ENCODE measurements at regions not wholly inside any gene's neighbourhood (a gene's known extent, or its start where the extent isn't known, plus 50 kb on each side); places are given as distances from the start of the nearest gene placed in this dataset.
A peak's percentile ranks its signal among the peaks of the same experiment; 100 is the strongest.

DNA sequence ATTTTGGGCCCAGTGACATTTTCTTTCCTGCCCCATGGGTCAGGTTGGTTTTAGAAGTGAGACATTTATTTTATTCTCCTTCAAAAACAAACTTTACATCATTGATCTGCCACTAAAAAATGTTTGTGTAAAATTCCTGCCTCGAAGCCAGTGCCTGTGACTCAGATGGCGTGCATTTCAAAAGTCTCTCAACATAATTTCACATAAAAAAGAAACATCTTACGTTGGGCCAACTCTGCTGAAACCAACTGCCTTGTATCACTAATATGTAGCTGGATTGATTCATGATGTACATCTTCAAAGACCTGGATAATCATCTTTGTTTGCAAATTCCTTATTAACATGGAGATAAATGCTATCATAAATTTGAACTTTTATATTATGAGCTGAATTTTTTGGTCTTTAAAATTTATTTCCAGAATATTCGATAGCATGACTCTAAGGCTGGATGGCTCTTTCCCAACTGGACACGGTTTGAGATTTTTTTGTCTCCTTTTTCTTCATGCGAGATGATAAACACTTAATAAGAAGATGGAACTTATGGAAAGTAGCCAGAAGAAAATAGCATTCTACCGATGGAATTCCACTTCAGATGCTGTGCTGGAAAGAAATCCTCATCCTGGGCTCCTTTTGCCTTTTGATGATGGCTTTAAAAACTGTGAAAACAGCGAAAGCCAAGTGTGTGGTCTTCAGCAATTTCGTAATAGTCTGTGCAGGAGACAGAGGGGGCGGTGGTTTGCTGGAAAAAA lies 420.5 kb downstream of the FGF9 start:
- no peak for DNase-seq (ENCODE audit: low read depth in 2 of 2)

- no peak for DNase-seq (ENCODE audit: low read depth in 2 of 2)
These were observed 421.1 kb downstream of the FGF9 start for GRCh38 chr13:22091971-22092300.

DNA sequence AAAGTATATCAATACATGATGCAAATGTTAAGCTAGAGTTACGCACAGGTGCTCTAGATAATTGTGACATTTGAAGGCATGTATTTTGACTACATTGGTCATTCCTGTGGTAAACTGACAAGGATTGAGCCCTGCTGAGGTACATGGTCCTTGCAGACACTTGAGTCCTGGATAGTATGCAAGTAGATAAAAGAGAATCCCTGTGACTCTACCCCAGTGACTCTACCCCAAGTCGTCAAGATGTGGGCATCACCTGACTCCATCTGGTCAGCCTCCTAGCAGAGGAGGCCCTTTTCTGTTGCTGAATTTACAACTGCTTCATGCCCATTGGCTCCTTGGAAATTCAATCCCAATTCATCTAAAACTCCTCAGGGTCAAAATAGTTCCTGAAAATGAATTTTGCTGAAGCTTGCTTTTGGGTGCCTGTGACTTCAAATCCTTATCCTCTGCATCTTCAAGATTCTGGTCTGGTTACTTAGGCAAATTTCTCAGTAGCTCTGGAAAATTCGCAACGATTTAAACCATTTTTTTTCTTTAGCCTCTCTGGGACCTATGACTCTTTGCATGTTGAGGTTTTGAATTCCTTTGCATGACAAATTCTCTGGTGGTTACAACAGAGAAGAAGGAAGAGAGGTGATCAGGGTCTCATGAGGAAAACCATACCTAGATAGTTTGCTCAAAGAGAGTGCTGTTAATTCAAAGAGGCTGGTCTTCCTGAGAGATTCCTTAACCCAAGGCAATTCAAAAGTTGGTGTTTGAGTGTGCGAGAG lies 422.1 kb downstream of the FGF9 start:
- no peak for DNase-seq (ENCODE audit: low read depth in 2 of 2)

GRCh38 chr13:22095794-22096193 lies 424.9 kb downstream of the FGF9 start:
- DNase-seq (ENCODE audit: low read depth in 2 of 2), result no peak

DNA sequence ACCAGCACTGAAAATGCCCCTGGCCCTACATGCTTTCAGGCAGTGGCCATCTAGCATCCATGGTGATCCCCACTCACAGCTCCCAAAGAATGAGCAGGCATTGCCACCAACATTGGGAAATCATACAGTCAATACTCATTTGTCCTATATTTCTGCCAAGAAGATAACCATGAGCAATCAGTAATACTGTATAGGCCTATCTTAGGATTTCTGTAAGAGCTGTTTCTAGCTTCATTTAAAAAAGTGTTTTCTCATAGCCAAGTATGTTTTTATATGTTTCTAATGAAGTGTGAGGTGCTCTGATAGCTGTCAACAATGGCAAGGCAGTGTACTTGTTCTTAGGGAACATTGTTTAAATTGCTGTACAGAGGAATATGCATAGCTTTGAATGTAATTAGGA lies 428.7 kb downstream of the FGF9 start:
- no peak for DNase-seq (ENCODE audit: low read depth in 2 of 2)

GRCh38 chr13:22102271-22102670 lies 431.4 kb downstream of the FGF9 start:
- DNase-seq (ENCODE audit: low read depth in 2 of 2), result no peak

DNA sequence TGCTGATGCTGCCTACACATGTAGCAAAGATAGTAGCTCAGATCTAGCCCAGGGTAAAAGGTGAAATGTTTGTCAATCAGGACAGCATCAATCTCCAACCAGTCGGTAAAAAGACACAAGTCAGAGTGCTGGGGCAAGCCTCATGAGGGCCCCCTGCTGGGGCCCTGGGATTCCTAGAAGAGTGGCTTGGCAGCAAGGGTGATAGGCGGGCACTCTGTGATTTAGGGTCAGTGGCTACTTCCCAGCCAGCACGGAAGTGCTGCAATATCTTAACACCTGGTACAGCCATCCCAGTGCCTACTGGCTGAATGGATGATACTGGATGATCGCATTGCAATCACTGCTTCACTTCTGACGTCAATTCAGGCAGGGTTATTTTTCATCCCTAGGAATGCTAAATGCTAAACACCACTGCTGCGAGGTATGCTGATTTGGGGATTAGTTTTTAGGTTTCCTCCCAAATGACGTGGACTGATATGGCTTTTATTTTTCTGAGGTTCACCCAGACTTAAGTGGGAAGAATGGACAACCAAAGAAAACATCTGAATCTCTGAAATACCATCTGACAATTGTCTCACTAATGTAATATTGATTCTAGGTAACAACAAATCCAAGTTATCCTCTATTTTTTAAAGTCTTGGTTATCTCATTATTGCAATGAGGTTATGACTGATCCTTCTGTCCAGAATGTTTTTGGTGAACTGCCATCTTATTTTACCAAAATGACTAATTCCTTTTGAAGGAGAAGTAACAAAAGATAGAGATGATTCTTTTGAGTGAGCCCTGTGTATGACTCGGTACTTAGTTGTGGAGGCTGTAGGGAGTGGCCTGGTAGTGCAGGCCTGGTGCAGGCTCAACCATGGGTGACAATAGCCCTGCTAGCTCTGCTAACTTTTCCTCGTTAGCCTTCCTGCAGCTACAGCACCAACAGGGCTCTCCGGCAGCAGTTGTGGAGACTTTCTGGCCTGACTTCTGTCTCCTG lies 432.5 kb downstream of the FGF9 start:
- DNase-seq (ENCODE audit: low read depth in 2 of 2), result no peak

- DNase-seq (ENCODE audit: low read depth in 2 of 2), result no peak
These were observed 435.2 kb downstream of the FGF9 start for GRCh38 chr13:22106058-22106457.

DNA sequence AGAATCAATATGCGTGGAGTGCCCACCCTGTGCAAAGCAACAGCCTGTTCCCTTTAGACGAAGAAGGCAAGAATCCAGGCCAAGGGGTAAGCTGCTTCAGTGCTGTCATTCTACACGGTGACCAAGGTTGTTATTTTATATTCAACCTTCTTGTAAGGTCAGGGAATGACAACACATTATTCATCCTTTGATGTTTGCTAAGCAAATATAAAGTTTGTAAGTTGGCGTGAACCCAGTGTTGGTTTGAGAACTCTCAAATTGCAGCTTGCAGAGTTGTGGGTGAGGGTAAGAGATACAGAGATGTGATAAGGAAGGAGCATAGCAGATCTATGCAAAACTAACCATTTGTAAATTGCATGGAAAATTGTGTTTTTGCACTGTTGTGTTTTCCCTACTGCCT lies 436.7 kb downstream of the FGF9 start:
- DNase-seq (ENCODE audit: low read depth in 2 of 2), result no peak

GRCh38 chr13:22108283-22108942 lies 437.5 kb downstream of the FGF9 start:
- DNase-seq (ENCODE audit: low read depth in 2 of 2), result no peak

- no peak for DNase-seq (ENCODE audit: low read depth in 2 of 2)
These were observed 438.1 kb downstream of the FGF9 start for GRCh38 chr13:22108979-22109378.

DNA sequence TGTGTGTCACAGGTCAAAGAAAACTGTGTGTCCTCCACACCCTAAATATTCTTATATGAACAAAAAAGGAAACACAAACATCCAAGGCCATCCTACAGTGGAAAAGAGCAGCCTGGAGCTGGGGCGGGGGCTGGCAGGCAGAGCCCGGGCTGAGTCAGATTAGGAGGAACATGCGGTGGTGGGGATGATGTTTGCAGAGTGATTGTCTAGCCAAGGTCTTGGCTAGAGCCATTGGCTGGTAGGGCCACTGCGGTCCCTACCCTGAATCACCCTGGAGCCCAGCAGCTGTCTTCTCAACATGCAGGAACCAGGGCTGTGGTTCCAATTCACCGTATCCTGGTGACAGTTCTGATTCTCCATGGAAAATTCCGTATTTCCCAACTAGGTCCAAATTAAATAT lies 439.5 kb downstream of the FGF9 start:
- DNase-seq (ENCODE audit: low read depth in 2 of 2), result no peak

GRCh38 chr13:22111152-22111783 lies 440.4 kb downstream of the FGF9 start:
- no peak for DNase-seq (ENCODE audit: low read depth in 2 of 2)

GRCh38 chr13:22111961-22112360 lies 441.1 kb downstream of the FGF9 start:
- no peak for DNase-seq (ENCODE audit: low read depth in 2 of 2)

- DNase-seq (ENCODE audit: low read depth in 2 of 2), result no peak
These were observed 442.3 kb downstream of the FGF9 start for GRCh38 chr13:22112956-22113745.

- DNase-seq (ENCODE audit: low read depth in 2 of 2), result peak in 1 of 2 donors; percentile 11
These were observed 443.9 kb downstream of the FGF9 start for GRCh38 chr13:22114630-22115311.

DNA sequence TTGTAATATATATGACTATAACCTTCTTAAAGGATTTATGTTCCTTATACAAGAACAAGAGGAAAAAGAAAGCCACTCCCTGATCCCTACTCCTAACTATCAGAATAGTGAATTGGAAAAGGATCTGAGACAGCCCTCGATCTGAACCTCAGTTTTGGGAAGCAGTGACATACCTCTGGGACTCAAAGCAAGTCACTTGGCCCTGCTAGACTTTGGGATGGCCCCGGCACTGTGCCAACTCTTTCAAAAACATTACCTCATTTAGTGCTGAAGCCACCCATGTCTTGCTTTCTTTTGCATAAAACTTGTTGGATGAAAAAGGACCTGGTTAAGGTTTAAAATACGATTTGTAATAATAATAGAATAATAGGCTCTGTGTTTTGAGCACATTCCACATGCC lies 447.3 kb downstream of the FGF9 start:
- no peak for DNase-seq (ENCODE audit: low read depth in 2 of 2)

DNA sequence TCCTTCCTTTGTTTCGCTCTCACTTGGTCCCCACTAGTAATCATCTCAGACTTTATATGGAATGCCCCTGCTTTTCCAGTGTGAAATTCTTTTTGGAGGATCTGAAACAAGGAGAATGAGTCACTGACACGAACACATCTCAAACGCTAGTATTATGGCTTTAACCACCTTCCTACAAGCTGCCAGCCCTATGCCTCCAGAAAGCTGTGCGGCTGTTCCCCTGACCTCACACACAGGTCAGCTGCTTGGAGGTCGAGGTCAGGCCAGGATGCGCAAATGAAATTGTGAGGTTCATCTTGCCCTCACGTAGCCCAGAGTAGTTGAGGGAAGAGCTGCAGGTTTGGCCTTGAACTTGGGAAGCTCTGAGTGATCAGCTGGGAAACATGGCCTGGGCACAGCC lies 449.8 kb downstream of the FGF9 start:
- no peak for DNase-seq (ENCODE audit: low read depth in 2 of 2)

DNA sequence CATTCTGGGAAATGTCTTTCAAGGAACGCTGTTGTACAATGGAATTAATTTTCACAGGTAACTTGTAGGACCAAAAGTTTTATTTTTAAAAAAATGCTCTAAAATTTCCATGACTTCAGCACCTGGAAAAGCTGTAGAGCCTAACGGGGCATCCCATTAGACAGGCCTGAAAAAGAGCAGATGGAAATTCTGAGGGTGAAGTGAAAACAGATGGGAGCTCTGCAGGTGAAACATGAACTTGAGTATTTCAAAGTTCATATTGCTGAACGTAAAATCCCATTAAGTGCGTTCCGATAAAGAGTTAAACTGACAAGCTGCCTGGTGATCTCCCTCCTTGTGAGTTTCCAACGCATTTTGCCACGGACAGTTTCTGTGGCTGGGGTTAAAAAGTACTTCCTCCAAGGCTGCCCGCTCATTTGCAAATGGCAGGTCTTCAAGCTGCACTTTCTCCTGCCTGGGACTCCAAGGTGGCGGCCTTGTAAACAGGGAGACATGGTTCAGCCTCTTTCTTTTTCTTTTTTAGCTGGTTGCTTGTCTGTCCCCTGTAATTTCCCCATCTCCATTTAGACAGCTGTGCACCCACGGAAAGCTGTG lies 450.4 kb downstream of the FGF9 start:
- no peak for DNase-seq (ENCODE audit: low read depth in 2 of 2)
